Fibroblast of lung (primary cell): ENCODE measurements at regions not wholly inside any gene's neighbourhood (a gene's known extent, or its start where the extent isn't known, plus 50 kb on each side); places are given as distances from the start of the nearest gene placed in this dataset.

Experiments used
- DNase-seq, 2 donors: peaks; one replicate each; pipeline versions ENCODE4 v3.0.0 to v3.0.0-alpha.2; 2010; ENCODE audit warnings: low read depth in 2 of 2
- H2AFZ ChIP-seq: 2 replicates; pipeline ENCODE4 v1.5.1; 2012; ENCODE audit warnings: low read length, control low read depth, inconsistent platforms
- H3K27ac ChIP-seq: 2 replicates; pipeline ENCODE4 v1.5.1; 2011; ENCODE audit warnings: low read length, control low read depth; ENCODE audit not compliant: insufficient read depth
- H3K27me3 ChIP-seq: 2 replicates; pipeline ENCODE4 v1.5.1; 2011; ENCODE audit warnings: mild to moderate bottlenecking, low read length; ENCODE audit not compliant: control insufficient read depth, insufficient read depth
- H3K36me3 ChIP-seq: 2 replicates; pipeline ENCODE4 v1.5.1; 2011; ENCODE audit warnings: low read length; ENCODE audit not compliant: control insufficient read depth, insufficient read depth
- H3K4me1 ChIP-seq: 2 replicates; pipeline ENCODE4 v1.5.1; 2011; ENCODE audit warnings: low read length; ENCODE audit not compliant: control insufficient read depth, insufficient read depth; ENCODE audit errors: extremely low read depth
- H3K4me2 ChIP-seq: 2 replicates; pipeline ENCODE4 v1.5.1; 2011; ENCODE audit warnings: low read length, control low read depth; ENCODE audit not compliant: insufficient read depth; ENCODE audit errors: extremely low read depth
- H3K4me3 ChIP-seq, 4 experiments: fragments of 200-600 bp in 1 of 4; sonication (generic) in 1 of 4; replicated peaks in 1 of 4; 2 replicates each; pipeline ENCODE4 v1.5.1; 2011 to 2016; ENCODE audit warnings: low read length in 4 of 4, low read depth in 3 of 4, mild to moderate bottlenecking in 3 of 4, control low read depth in 2 of 4, inconsistent platforms in 1 of 4, mixed read lengths in 1 of 4; ENCODE audit not compliant: insufficient read depth in 1 of 4; ENCODE audit errors: control extremely low read depth in 1 of 4
- H3K79me2 ChIP-seq: 2 replicates; pipeline ENCODE4 v1.5.1; 2012; ENCODE audit warnings: mild to moderate bottlenecking, low read length, inconsistent platforms; ENCODE audit not compliant: control insufficient read depth, insufficient read depth
- H3K9ac ChIP-seq: 2 replicates; pipeline ENCODE4 v1.5.1; 2011; ENCODE audit warnings: mild to moderate bottlenecking, low read length, control low read depth; ENCODE audit not compliant: insufficient read depth
- H3K9me3 ChIP-seq: 2 replicates; pipeline ENCODE4 v1.5.1; 2012; ENCODE audit warnings: low read depth, low read length; ENCODE audit not compliant: control insufficient read depth, insufficient read depth
- H4K20me1 ChIP-seq: 2 replicates; pipeline ENCODE4 v1.5.1; 2011; ENCODE audit warnings: low read length; ENCODE audit not compliant: control insufficient read depth, insufficient read depth; ENCODE audit errors: extremely low read depth
- CTCF ChIP-seq, 2 donors: IDR thresholded peaks in 1 of 2; conservative IDR thresholded peaks in 1 of 2; 1 replicate in 1 of 2; 2 replicates in 1 of 2; pipeline ENCODE4 v1.5.1; 2011 to 2012; ENCODE audit warnings: low read length in 2 of 2, control low read depth in 1 of 2, inconsistent platforms in 1 of 2, low read depth in 1 of 2, mild to moderate bottlenecking in 1 of 2
- EZH2 ChIP-seq: IDR thresholded peaks from 2 replicates; pipeline ENCODE4 v1.5.1; 2012; ENCODE audit warnings: low read length, control low read depth, mild to moderate bottlenecking; ENCODE audit errors: missing control alignments

- H3K27me3 ChIP-seq: no peaks in the 10 kb centered on the region
- no peak overlapping the region for H3K4me2 ChIP-seq
- DNase-seq: no peak
- H4K20me1 ChIP-seq: no peaks in the 10 kb centered on the region
- no peak overlapping the region for H3K27ac ChIP-seq
- no peaks in the 10 kb centered on the region for H3K36me3 ChIP-seq
- no peaks in the 10 kb centered on the region for H3K79me2 ChIP-seq
- no peak overlapping the region for H3K9ac ChIP-seq
- no peak overlapping the region for H2AFZ ChIP-seq
- H3K4me1 ChIP-seq: no peaks in the 10 kb centered on the region
- no peaks in the 10 kb centered on the region for H3K9me3 ChIP-seq
- no peak overlapping the region for H3K4me3 ChIP-seq
- TF ChIP-seq EZH2 (no peak), CTCF (conservative IDR thresholded peaks at IDR 0.05 in 1 of 2, IDR thresholded peaks at IDR 0.05 in 1 of 2; ENCODE audit: low read depth in 1 of 2, low read length in 2 of 2) (no peak)
Measured at GRCh38 chr5:124801551-124801950, 55.1 kb upstream of the ZNF608 start.

GRCh38 chr5:124803617-124804323 lies 57.3 kb upstream of the ZNF608 start:
- no peaks in the 10 kb centered on the region for H4K20me1 ChIP-seq
- TF ChIP-seq CTCF (conservative IDR thresholded peaks at IDR 0.05 in 1 of 2, IDR thresholded peaks at IDR 0.05 in 1 of 2; ENCODE audit: low read depth in 1 of 2, low read length in 2 of 2) (no peak), EZH2 (no peak)
- H3K4me3 ChIP-seq: no peak overlapping the region
- H2AFZ ChIP-seq: no peak overlapping the region
- no peaks in the 10 kb centered on the region for H3K27me3 ChIP-seq
- no peak overlapping the region for H3K9ac ChIP-seq
- H3K4me1 ChIP-seq: no peaks in the 10 kb centered on the region
- H3K27ac ChIP-seq: no peak overlapping the region
- no peak for DNase-seq
- no peaks in the 10 kb centered on the region for H3K9me3 ChIP-seq
- no peaks in the 10 kb centered on the region for H3K36me3 ChIP-seq
- no peaks in the 10 kb centered on the region for H3K79me2 ChIP-seq
- no peak overlapping the region for H3K4me2 ChIP-seq

GRCh38 chr5:124806026-124806372 lies 59.6 kb upstream of the ZNF608 start:
- Histone ChIP-seq H3K79me2 (no peaks in the 10 kb centered on the region), H4K20me1 (no peaks in the 10 kb centered on the region), H3K4me2 (no peak overlapping the region)

More at GRCh38 chr5:124806026-124806372, 59.6 kb upstream of the ZNF608 start:
- no peak overlapping the region for H3K9ac ChIP-seq
- H3K36me3 ChIP-seq: no peaks in the 10 kb centered on the region
- DNase-seq: no peak
- no peak overlapping the region for H2AFZ ChIP-seq
- H3K27ac ChIP-seq: no peak overlapping the region
- H3K27me3 ChIP-seq: no peaks in the 10 kb centered on the region
- H3K9me3 ChIP-seq: no peaks in the 10 kb centered on the region
- no peaks in the 10 kb centered on the region for H3K4me1 ChIP-seq
- TF ChIP-seq CTCF (conservative IDR thresholded peaks at IDR 0.05 in 1 of 2, IDR thresholded peaks at IDR 0.05 in 1 of 2; ENCODE audit: low read depth in 1 of 2, low read length in 2 of 2): no peak
- H3K4me3 ChIP-seq: no peak overlapping the region
